ENCODE measurements at regions not wholly inside any gene's neighbourhood (a gene's known extent, or its start where the extent isn't known, plus 50 kb on each side); places are given as distances from the start of the nearest gene placed in this dataset.
A peak's percentile ranks its signal among the peaks of the same experiment; 100 is the strongest.

GRCh38 chr4:120525106-120525505, 397.4 kb downstream of the PRDM5 start:
- DNase-seq (ENCODE audit: low read depth): no peak

- DNase-seq (ENCODE audit: low read depth): no peak
Measured at GRCh38 chr4:120524237-120524636, 398.3 kb downstream of the PRDM5 start.

GRCh38 chr4:120520761-120521160, 401.8 kb downstream of the PRDM5 start:
- DNase-seq (ENCODE audit: low read depth): no peak

DNA sequence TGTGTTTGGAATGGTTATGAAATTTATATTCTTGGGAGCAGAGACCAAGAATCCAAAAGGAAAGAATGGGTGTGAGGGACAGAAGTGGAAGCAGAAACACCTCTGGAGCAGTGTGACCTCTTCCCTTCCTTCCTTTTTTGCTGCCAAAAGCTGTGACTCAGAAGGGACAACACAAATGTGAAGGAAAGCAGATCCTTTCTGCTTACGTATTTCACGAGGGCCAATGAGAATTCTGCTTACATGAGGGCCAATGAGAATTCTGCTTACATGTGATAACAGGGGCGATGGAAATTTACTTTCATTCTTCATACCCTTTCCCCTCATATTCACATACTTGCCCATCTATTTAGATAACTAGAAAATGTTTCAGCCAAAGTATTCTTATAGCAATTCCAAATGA, 404.6 kb downstream of the PRDM5 start:
- DNase-seq (ENCODE audit: low read depth): peak; percentile 87

GRCh38 chr4:120509719-120510118, 412.8 kb downstream of the PRDM5 start:
- DNase-seq (ENCODE audit: low read depth): no peak

GRCh38 chr4:120509222-120509621, 413.3 kb downstream of the PRDM5 start:
- no peak for DNase-seq (ENCODE audit: low read depth)

DNA sequence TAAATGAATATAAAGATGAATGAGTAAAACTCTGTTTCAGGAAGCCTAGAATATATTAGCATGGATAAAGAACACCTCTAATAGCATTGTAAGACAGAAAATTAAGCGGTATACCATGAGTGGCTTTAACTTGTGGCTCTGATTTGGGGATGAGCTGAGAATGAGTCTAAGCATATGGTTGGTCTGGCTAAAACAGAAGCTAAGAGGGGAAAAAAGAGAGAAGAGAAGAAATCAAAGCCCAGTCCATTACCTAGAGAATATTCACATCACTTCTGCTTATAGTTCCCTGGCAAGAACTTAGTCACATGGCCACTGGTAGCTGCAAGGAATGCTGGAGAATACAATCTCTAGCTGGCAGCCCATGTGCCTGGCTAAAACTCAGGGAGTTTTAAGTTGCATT, 414.5 kb downstream of the PRDM5 start:
- no peak for DNase-seq (ENCODE audit: low read depth)

- no peak for DNase-seq (ENCODE audit: low read depth)
Measured at GRCh38 chr4:120506536-120506935, 416.0 kb downstream of the PRDM5 start.

DNA sequence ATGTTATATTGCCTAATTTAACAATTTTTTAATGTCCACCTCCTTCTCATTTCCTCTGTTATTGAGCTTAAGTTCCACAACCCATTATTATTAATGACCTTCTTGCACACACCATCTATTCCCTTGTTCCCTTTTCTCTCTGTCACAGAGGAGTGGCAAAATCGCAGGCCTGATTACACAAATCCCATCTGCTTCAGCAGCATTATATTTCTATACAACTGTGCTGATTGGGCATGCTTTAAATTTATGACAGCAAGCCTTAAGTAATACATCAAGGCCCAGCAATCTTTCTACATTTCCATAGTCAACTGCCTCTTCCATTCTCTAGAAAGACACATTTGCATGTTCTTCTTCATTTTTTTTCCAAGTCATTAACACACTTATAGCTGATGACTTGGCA, 423.8 kb downstream of the PRDM5 start:
- DNase-seq (ENCODE audit: low read depth): no peak

- DNase-seq (ENCODE audit: low read depth): no peak
Measured at GRCh38 chr4:120491481-120491880, 424.8 kb upstream of the MAD2L1 start.

GRCh38 chr4:120481756-120482155, 415.1 kb upstream of the MAD2L1 start:
- DNase-seq (ENCODE audit: low read depth): no peak

GRCh38 chr4:120472447-120473131, 405.9 kb upstream of the MAD2L1 start:
- no peak for DNase-seq (ENCODE audit: low read depth)

DNA sequence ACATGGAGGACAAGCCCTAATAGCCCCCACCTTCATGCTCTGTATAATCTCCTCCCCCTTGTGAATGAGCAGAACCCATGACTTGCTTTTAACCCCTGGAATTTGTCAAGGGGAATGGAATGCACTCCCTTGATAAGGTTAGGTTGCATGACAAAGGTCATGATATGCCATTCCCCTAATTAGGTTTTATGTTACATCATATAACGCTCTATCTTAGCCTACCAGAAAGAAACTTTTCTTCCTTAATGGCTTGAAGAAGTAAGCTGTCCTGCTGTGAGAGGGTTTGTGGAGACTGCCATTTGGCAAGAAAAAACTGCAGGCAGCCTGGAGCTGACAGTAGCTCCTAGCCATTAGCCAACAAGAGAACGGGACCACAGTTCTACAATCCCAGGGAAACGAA, 399.8 kb upstream of the MAD2L1 start:
- no peak for DNase-seq (ENCODE audit: low read depth)

DNA sequence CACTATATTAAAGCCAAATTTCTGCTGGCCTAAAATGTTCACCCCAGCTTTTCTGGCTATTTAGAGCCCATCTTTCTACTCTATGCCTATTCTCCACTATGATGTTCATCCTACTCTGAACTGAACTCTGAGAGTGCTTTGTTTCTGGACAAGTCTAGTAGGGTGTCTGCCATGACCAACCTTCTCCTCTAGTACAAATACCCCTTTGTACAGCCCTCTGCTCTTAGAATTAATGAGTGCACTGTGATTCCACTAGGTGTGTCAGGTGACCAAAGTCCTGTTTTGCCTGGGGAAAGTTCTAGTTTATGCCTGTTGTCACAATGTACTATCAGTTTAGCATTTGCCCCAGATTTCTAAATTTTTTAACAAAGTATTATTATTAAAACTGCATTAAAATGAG, 388.1 kb upstream of the MAD2L1 start:
- DNase-seq (ENCODE audit: low read depth): no peak

GRCh38 chr4:120452536-120452935, 385.9 kb upstream of the MAD2L1 start:
- DNase-seq (ENCODE audit: low read depth): no peak

DNA sequence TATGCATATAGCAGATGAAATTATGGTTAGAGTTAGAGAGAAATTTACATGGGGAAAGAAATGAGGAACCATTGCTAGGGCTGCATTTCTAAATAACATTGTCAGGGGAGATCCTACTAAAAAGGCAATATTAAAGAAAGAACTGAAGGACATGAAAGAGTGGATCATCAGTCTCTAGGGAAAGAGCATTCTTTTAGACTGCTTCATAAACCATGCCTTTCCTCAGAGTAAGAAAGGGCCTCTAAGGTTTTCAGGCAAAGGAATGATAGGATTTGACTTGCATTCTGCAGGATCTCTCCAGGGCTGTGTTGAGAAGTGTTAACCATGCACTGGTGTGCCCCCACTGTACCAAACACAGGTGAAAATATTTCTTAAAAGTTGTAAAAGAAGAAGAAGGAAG, 385.4 kb upstream of the MAD2L1 start:
- no peak for DNase-seq (ENCODE audit: low read depth)

GRCh38 chr4:120447774-120448173, 381.1 kb upstream of the MAD2L1 start:
- DNase-seq (ENCODE audit: low read depth): no peak

DNA sequence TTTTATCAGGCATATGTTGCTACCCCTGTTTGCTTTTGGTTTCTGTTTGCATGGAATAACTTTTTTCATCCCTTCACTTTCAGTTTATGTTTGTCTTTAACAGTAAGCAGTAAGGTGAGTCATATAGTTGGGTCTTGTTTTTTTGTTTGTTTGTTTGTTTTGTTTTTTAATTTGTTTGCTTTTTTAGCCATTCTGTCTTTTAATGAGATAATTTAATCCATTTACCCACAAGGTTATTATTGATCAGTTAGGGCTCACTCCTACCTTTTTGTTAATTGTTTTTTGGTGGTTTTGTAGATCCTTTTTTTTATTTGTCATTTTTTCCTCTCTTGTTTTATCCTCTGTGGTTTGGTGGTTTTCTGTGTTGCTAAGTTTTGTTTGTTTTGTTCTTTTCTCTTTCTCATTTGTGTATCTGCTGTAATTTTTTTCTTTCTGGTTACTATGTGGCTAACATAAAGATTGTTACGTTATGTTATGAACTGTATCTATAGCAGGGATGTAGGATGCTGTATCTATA, 379.5 kb upstream of the MAD2L1 start:
- peak; percentile 3 for DNase-seq (ENCODE audit: low read depth)

DNA sequence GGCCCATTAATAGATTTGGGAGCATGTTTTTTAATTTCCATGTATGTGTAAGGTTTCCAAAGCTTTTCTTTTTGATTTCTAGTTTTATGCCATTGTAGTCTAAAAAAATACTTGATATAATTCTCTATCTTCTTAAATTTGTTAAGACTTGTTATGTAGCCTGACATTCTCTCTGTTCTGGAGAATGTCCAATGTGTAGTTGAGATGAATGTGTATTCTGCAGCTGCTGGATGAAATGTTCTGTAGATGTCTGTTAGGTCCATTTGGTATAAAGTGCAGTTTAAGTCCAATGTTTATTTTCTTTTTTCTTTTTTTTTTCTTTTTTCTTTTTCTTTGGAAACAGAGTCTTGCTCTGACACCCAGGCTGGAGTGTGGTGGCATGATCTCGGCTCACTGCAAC, 378.5 kb upstream of the MAD2L1 start:
- DNase-seq (ENCODE audit: low read depth): no peak

DNA sequence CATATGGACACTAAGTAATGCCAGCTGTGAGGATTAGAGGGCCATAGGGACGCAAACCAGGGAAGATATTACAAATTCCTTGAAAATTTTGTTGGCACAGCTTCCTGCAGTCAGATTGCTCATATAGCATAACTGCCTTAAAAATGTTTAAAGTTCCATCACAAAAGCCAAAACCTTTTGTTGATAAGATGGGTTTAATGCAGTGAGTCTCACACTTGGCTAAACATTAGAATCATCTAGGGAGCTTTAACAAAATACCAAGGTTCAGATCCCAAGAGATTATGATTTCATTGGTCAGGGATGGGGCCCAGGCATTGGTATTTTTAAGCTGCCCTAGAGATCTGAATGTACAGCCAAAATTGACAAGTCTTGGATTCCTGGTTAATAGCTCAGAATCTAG, 376.5 kb upstream of the MAD2L1 start:
- no peak for DNase-seq (ENCODE audit: low read depth)

DNA sequence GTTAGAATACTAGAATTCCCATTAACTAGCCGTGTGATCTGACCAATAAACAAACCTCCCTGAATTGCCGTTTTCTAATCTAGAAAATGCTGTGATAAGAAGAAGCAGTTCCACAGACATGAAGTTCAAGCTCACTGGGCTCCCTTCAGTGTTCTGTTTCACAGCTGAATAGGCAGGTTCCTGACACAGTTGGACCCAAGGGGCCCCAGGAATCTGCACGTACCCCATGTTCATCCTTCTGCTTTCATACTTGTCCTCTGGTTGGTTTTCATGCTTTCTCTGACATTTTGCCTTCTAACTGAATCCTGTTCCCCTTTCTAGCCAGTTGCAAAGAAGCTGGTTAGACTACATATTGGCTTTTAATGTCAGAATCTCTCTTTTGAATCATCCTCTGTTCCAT, 374.1 kb upstream of the MAD2L1 start:
- no peak for DNase-seq (ENCODE audit: low read depth)

GRCh38 chr4:120435179-120435578, 368.5 kb upstream of the MAD2L1 start:
- no peak for DNase-seq (ENCODE audit: low read depth)

DNA sequence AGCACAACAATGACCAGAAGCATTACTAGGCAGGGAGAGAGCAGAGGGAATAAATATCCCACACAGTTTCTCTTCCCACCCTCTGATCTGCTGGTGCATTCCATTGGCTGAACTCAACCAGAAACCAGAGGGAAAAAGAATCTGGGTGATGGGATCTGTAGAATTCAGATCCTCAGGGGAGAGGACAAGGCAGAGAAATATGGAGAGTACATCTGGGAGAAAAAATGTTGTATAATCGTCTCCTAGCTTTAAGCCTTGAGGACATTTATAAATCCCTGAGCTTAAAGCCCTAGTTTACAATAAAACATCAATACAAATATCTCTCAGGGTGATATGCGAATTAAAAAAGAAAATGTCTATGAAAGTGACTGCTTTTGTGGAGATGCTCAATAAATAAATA, 368.1 kb upstream of the MAD2L1 start:
- DNase-seq (ENCODE audit: low read depth): no peak

DNA sequence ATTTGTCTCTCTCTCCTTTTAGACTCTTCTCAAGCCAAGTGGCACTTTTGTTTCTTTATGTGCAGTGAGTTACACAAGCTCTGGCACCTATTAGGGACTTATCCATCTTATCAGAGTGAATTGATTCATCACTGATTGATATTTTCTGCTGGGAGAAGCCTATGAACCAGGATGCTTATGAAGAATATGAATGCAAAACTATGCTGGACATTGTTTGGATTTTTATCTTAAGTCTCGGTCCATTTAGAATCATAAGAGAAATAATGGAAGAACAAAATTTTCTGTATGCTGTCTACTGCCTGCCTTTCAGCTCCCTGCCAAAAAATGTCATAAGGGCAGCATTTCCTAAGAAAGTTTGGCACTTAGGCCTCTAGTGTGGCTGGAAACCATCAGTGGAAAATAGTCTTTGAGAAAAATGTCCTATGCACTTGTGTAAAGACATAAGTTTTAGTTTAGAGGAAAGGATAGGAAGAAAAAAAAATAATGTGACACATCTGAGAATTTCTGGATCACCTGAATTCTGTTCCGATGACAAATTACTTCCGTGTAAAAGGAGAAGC, 365.7 kb upstream of the MAD2L1 start:
- DNase-seq (ENCODE audit: low read depth): no peak
